ENCODE measurements at regions not wholly inside any gene's neighbourhood (a gene's known extent, or its start where the extent isn't known, plus 50 kb on each side); places are given as distances from the start of the nearest gene placed in this dataset.
A peak's percentile ranks its signal among the peaks of the same experiment; 100 is the strongest.
"Not testable (repeated sequence)": the region's sequence is repeated elsewhere in the genome, so short reads cannot be mapped to it uniquely, and the experiment has no call there.

DNA sequence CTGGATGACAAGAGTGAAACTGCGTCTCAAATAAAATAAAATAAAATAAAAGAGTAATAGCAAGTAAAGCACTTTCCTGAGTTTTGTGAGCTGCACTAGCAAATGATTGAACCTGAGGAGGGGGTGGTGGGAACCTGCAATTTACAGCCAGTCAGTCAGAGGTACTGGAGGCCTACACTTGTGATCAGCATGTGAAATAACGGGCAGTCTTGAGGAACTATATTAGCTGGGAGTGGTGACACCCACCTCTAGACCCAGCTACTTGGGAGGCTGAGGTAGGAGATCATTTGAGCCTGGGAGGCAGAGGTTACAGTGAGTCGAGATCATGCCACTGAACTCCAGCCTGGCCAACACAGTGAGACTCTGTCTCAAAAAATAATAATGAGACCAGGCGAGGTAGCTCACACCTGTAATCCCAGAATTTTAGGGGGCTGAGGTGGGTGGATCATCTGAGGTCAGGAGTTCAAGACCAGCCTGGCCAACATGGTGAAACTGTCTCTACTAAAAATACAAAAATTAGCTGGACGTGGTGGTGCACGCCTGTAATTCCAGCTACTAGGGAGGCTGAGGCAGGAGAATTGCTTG lies 537.1 kb upstream of the HTR2C start:
- Histone ChIP-seq H3K4me3 (no peak overlapping the region), H3K27me3 (peaks cover 20 to 67% (median 49%) of the 10 kb centered on the region in 11 experiments), H3K9me3 (replicated peaks in 1 of 11) (no peaks in the 10 kb centered on the region), H3K4me1 (no peaks in the 10 kb centered on the region), H3K36me3 (no peaks in the 10 kb centered on the region), H3K4me2 (no peak overlapping the region), H3K9ac (no peak overlapping the region), H4K20me1 (no peaks in the 10 kb centered on the region; a peak in 2 of 22 replicates), H3K27ac (no peak overlapping the region)
- no peak for TF ChIP-seq Cebpa-rat (IDR thresholded peaks at IDR 0.05)

DNA sequence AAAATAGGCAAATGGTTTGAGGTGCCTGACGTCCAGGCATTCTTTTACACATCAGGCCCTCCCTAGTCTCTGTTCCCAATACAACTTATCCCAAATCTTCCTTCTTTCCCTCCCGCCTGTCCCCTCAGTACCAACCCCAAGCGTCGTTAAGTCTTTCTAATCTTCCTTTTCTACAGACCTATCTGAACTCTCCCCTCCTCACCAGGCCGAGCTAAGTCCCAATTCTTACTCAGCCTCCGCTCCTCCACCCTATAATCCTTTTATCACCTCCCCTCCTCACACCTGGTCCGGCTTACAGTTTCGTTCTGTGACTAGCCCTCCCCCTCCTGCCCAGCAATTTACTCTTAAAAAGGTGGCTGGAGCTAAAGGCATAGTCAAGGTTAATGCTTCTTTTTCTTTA lies 542.4 kb upstream of the HTR2C start:
- H3K27me3 ChIP-seq: peaks cover 14 to 78% (median 68%) of the 10 kb centered on the region in 11 experiments; a peak in 21 of 22 replicates
- not testable (repeated sequence) for H3K9ac ChIP-seq; H3K36me3 ChIP-seq; H3K4me2 ChIP-seq; H4K20me1 ChIP-seq; H3K9me3 ChIP-seq (replicated peaks in 1 of 11); H3K27ac ChIP-seq; H3K4me3 ChIP-seq; H3K4me1 ChIP-seq

DNA sequence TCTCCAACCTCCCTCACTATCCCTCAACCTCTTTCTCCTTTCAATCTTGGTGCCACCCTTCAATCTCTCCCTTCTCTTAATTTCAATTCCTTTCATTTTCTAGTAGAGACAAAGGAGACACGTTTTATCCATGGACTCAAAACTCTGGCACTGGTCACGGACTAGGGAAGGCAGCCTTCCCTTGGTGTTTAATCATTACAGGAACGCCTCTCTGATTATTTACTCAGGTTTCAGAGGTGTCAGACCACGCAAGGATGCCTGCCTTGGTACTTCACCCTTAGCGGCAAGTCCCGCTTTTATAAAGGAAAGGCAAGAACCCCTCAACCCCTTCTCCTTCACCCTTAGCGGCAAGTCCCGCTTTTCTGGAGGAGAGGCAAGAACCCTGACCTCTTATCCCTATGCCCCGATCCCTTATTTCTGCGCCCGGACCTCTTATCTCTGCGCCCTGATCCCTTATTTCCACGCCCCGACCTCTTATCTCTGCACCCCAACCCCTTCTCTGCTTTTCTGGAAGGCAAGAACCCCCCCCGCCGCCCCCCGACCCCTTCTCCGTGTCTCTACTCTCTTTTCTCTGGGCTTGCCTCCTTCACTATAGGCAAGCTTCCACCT lies 543.1 kb upstream of the HTR2C start:
- H3K4me3 ChIP-seq: not testable (repeated sequence)

DNA sequence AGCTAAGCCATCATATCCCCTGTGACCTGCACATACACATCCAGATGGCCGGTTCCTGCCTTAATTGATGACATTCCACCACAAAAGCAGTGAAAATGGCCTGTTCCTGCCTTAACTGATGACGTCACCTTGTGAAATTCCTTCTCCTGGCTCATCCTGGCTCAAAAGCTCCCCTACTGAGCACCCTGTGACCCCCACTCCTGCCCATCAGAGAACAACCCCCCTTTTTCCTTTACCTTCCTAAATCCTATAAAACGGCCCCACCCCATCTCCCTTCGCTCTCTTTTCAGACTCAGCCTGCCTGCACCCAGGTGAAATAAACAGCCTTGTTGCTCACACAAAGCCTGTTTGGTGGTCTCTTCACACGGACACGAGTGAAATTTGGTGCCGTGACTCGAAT lies 543.8 kb upstream of the HTR2C start:
- not testable (repeated sequence) for H3K4me1 ChIP-seq; H4K20me1 ChIP-seq; H3K4me2 ChIP-seq; H3K27ac ChIP-seq; H3K9me3 ChIP-seq (replicated peaks in 1 of 11); H3K4me3 ChIP-seq; H3K36me3 ChIP-seq; H3K9ac ChIP-seq
- H3K27me3 ChIP-seq: peaks cover 27 to 85% (median 76%) of the 10 kb centered on the region in 11 experiments; a peak in 21 of 22 replicates

More for the DNA sequence above, 543.1 kb upstream of the HTR2C start:
- not testable (repeated sequence) for H3K36me3 ChIP-seq; H3K4me2 ChIP-seq; H3K27ac ChIP-seq; H3K4me1 ChIP-seq; H4K20me1 ChIP-seq; H3K9ac ChIP-seq; H3K9me3 ChIP-seq (replicated peaks in 1 of 11)
- H3K27me3 ChIP-seq: peaks cover 21 to 82% (median 73%) of the 10 kb centered on the region in 11 experiments; a peak in 21 of 22 replicates

DNA sequence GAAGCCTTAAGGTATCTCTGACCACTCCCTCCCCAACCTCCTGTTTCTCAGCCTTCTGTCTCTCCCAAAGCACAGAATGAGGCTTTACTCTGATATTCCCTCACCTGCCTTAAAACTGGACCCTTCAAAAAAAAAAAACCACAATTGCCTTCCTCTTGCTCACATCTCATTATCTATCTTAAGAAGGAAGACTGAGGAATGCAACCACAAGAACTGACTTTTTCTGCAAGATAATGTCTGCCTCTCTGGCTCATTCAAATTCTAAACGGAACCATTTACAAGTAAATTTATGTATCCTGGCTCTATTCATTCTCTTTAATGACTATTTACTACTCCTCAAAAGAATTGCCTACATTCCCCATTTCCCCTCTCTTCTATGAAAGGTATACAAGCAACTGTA lies 545.5 kb upstream of the HTR2C start:
- H3K4me1 ChIP-seq: no peaks in the 10 kb centered on the region
- H3K9ac ChIP-seq: no peak overlapping the region
- no peaks in the 10 kb centered on the region; a peak in 1 of 22 replicates for H4K20me1 ChIP-seq
- H3K4me2 ChIP-seq: no peak overlapping the region
- peaks cover 0 to 5% (median 0%) of the 10 kb centered on the region in 11 experiments; a peak in 3 of 22 replicates for H3K9me3 ChIP-seq (replicated peaks in 1 of 11)
- H3K27me3 ChIP-seq: peaks cover 30 to 81% (median 73%) of the 10 kb centered on the region in 11 experiments; a peak in 21 of 22 replicates
- no peak for TF ChIP-seq Cebpa-rat (IDR thresholded peaks at IDR 0.05)
- H3K27ac ChIP-seq: no peak overlapping the region
- H3K4me3 ChIP-seq: no peak overlapping the region
- H3K36me3 ChIP-seq: no peaks in the 10 kb centered on the region

DNA sequence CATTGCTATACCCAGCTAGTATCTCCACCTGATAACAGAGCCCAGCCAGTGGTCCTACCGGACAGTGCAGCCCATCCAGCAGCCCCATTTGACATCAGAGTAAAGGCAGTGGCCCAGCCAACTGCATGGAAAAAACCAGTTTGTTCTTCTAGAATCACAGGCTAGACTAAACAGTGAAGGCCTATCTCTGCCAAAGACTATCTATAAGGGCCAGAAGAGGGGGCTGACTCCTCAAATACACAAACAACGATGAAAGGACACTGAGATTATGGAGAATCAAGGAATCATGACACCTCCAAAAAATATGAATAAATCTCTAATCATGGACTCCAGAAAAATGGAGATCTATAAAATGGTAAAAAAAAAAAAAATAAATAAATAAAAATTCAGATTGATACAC lies 546.4 kb upstream of the HTR2C start:
- Histone ChIP-seq H3K27me3 (peaks cover 30 to 85% (median 81%) of the 10 kb centered on the region in 11 experiments; a peak in 21 of 22 replicates), H3K9ac (no peak overlapping the region), H3K4me3 (no peak overlapping the region), H3K4me2 (no peak overlapping the region), H3K9me3 (replicated peaks in 1 of 11) (peaks cover 0 to 5% (median 0%) of the 10 kb centered on the region in 11 experiments; a peak in 3 of 22 replicates), H4K20me1 (no peaks in the 10 kb centered on the region; a peak in 1 of 22 replicates), H3K4me1 (no peaks in the 10 kb centered on the region), H3K36me3 (no peaks in the 10 kb centered on the region), H3K27ac (no peak overlapping the region)
- no peak for TF ChIP-seq Cebpa-rat (IDR thresholded peaks at IDR 0.05)

DNA sequence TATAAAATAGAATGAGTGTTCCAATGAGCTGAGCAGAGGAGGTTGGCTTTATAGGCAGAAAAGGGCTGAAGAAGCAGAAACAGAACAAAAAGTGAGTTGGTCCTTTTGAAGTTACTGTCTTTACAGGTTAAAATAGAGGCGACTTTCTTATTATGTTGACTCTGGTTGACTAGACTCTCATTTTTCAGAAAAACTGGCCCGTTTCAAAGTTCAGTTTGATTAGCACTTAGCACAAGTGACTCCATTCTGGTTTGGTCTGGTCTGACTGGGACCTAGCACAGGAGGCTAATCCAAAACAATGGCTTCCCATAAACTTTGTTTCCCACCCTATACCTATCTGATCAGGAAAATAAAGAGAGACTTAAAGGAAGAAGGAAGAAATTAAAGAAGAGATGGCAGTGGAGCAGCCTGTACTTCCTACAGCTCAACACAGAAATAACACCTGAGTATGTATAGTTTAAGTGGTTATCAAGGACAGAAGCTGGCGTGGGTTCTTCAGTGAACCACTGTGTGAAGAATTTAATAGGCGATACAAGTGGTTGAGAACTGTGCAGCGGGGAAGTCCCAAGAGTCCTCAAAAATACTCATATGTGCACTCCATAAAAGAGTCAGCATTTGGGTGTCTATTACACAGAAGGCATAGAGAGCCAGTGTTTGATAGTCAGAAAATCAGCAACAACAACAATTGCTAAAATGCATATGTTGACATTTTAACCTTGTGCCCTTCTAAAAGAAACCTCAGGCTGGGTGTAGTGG lies 554.8 kb upstream of the HTR2C start:
- Histone ChIP-seq H3K9ac (no peak overlapping the region), H3K9me3 (replicated peaks in 1 of 11) (peaks cover 14 to 26% (median 23%) of the 10 kb centered on the region in 11 experiments; a peak in 21 of 22 replicates), H3K36me3 (no peaks in the 10 kb centered on the region), H3K4me2 (no peak overlapping the region), H3K4me3 (no peak overlapping the region), H3K27me3 (peaks cover 35 to 95% (median 88%) of the 10 kb centered on the region in 11 experiments), H3K27ac (no peak overlapping the region), H4K20me1 (peaks cover 0 to 2% (median 0%) of the 10 kb centered on the region in 11 experiments; a peak in 1 of 22 replicates), H3K4me1 (no peaks in the 10 kb centered on the region)
- TF ChIP-seq Cebpa-rat (IDR thresholded peaks at IDR 0.05): no peak

DNA sequence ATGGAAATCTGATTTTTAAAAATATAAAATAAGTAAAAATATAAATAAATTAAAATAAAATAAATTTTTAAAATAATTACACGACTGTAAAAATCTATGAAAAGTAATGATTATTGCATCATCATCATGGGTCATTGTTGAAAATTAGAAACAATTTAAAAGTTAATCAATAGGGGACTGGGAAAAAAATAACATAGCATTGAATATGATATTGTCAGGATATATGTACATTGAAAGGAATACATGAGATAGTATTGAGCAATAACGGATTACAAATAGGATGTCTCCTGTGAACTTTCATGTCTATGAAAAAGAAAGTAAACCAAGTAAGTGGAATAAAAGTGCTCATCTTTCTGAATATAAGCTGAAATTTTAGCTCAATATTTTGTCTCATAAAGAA lies 566.8 kb upstream of the HTR2C start:
- Histone ChIP-seq H3K9ac (no peak overlapping the region), H3K4me3 (no peak overlapping the region), H3K36me3 (no peaks in the 10 kb centered on the region), H4K20me1 (no peaks in the 10 kb centered on the region), H3K9me3 (replicated peaks in 1 of 11) (peaks cover 0 to 7% (median 0%) of the 10 kb centered on the region in 11 experiments; a peak in 1 of 22 replicates), H3K4me2 (no peak overlapping the region), H3K27ac (no peak overlapping the region), H3K27me3 (peaks cover 36 to 77% (median 66%) of the 10 kb centered on the region in 11 experiments), H3K4me1 (no peaks in the 10 kb centered on the region)
- peak in 1 of 11 experiments; percentile 22; a peak in 1 of 22 replicates for TF ChIP-seq Cebpa-rat (IDR thresholded peaks at IDR 0.05)

DNA sequence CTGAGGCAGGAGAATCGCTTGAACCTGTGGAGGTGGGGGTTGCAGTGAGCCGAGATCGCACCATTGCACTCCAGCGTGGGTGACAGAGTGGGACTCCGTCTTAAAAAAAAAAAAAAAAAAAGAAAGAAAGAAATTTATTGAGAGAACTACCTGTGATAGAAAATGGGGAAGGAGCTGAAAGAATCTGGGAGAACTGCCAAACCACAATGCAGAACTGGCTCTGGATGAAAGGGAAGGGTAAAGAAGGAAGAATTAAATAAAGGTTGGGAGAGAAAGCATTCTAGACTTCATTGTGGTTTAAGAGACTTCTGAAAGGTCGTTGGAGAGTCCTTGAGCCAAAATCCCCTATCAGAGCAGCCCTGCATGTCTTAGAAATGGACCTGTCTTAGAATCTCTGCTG lies 567.9 kb upstream of the HTR2C start:
- H3K27me3 ChIP-seq: peaks cover 45 to 84% (median 74%) of the 10 kb centered on the region in 11 experiments
- H3K9me3 ChIP-seq (replicated peaks in 1 of 11): peaks cover 0 to 7% (median 0%) of the 10 kb centered on the region in 11 experiments; a peak in 1 of 22 replicates
- no peak overlapping the region for H3K4me2 ChIP-seq
- no peaks in the 10 kb centered on the region for H3K36me3 ChIP-seq
- TF ChIP-seq Cebpa-rat (IDR thresholded peaks at IDR 0.05): no peak
- H3K9ac ChIP-seq: no peak overlapping the region
- H3K27ac ChIP-seq: no peak overlapping the region
- no peak overlapping the region for H3K4me3 ChIP-seq
- no peaks in the 10 kb centered on the region for H3K4me1 ChIP-seq
- H4K20me1 ChIP-seq: no peaks in the 10 kb centered on the region

Measured in BLaER1 treated with 17β-estradiol and CSF1 and Interleukin-3, amounts not matched to agents 10 nM and 100 nM (cell line).